A549 (cell line): ENCODE measurements at regions not wholly inside any gene's neighbourhood (a gene's known extent, or its start where the extent isn't known, plus 50 kb on each side); places are given as distances from the start of the nearest gene placed in this dataset.

Experiments
- CTCF ChIP-seq: fragments of >200 bp; sonication (Bioruptor Twin); formaldehyde crosslinking; IDR thresholded peaks from 3 replicates; pipeline ENCODE4 v1.5.1; 2016
- EP300 ChIP-seq, 2 experiments: fragments of >200 bp; sonication (Bioruptor Twin); formaldehyde crosslinking; IDR thresholded peaks; 2 replicates in 1 of 2; 3 replicates in 1 of 2; pipeline ENCODE4 v1.6.1; 2016 to 2017
- ESRRA ChIP-seq: fragments of 150-350 bp; IDR thresholded peaks from 2 replicates; pipeline ENCODE4 v1.6.1; 2014; ENCODE audit warnings: mild to moderate bottlenecking, low read length, borderline replicate concordance
- FOXS1 ChIP-seq: fragments of 250-450 bp; sonication (Bioruptor Pico); IDR thresholded peaks from 2 replicates; pipeline ENCODE4 v1.5.0; 2020; ENCODE audit warnings: mild to moderate bottlenecking, moderate library complexity
- JUN ChIP-seq, 2 experiments: fragments of >200 bp; sonication (Bioruptor Twin); formaldehyde crosslinking; IDR thresholded peaks; 2 replicates in 1 of 2; 3 replicates in 1 of 2; pipeline ENCODE4 v1.6.1; 2016 to 2017
- MAX ChIP-seq: IDR thresholded peaks from 2 replicates; pipeline ENCODE4 v1.6.1; 2012
- PBX3 ChIP-seq: IDR thresholded peaks from 2 replicates; pipeline ENCODE4 v1.6.1; 2012
- PHF8 ChIP-seq: fragments of 200-600 bp; sonication (generic); IDR thresholded peaks from 2 replicates; pipeline ENCODE4 v1.6.1; 2016; ENCODE audit warnings: low read depth, mild to moderate bottlenecking, antibody characterized with exemption, moderate library complexity, borderline replicate concordance
- POLR2A ChIP-seq: IDR thresholded peaks from 2 replicates; pipeline ENCODE4 v1.6.1; 2012; ENCODE audit warnings: mild to moderate bottlenecking, low read length
- RAD21 ChIP-seq, 2 experiments: fragments of >200 bp in 1 of 2; sonication (Bioruptor Twin) in 1 of 2; formaldehyde crosslinking in 1 of 2; IDR thresholded peaks in 1 of 2; conservative IDR thresholded peaks in 1 of 2; 2 replicates in 1 of 2; 3 replicates in 1 of 2; pipeline ENCODE4 v1.6.1; 2012 to 2018; ENCODE audit warnings: inconsistent platforms in 1 of 2
- ZSCAN20 ChIP-seq: fragments of 250-450 bp; sonication (Bioruptor Pico); IDR thresholded peaks from 2 replicates; pipeline ENCODE4 v1.8.0; 2022; ENCODE audit warnings: mild to moderate bottlenecking, moderate library complexity

GRCh38 chr6:140684776-140685550 is 1310.5 kb upstream of the CITED2 start:
- TF ChIP-seq PHF8 (no peak), FOXS1 (CRISPR knock-in tag) (no peak), RAD21 (conservative IDR thresholded peaks at IDR 0.05 in 1 of 2, IDR thresholded peaks at IDR 0.05 in 1 of 2) (no peak), EP300 (IDR thresholded peaks at IDR 0.05) (no peak), ZSCAN20 (CRISPR knock-in tag) (no peak), CTCF (no peak), ESRRA (no peak), MAX (no peak), PBX3 (no peak), POLR2A (no peak), JUN (IDR thresholded peaks at IDR 0.05) (no peak)
